DND-41 (cell line): ENCODE measurements at regions not wholly inside any gene's neighbourhood (a gene's known extent, or its start where the extent isn't known, plus 50 kb on each side); places are given as distances from the start of the nearest gene placed in this dataset.

Experiments
- CTCF ChIP-seq: IDR thresholded peaks from 2 replicates; pipeline ENCODE4 v1.5.1; 2012; ENCODE audit warnings: borderline replicate concordance, low read length, moderate library complexity, mild to moderate bottlenecking; ENCODE audit not compliant: poor library complexity, severe bottlenecking; ENCODE audit errors: extremely low read depth
- EZH2 ChIP-seq: IDR thresholded peaks from 3 replicates; pipeline ENCODE4 v1.6.1; 2012; ENCODE audit warnings: borderline replicate concordance, low read depth, mild to moderate bottlenecking, moderate library complexity, low read length, inconsistent platforms; ENCODE audit not compliant: severe bottlenecking

GRCh38 chr1:217331698-217332097 lies 299.2 kb downstream of the GPATCH2 start:
- TF ChIP-seq CTCF (no peak), EZH2 (no peak)
